HG02973 (cell line): ENCODE measurements at regions not wholly inside any gene's neighbourhood (a gene's known extent, or its start where the extent isn't known, plus 50 kb on each side); places are given as distances from the start of the nearest gene placed in this dataset.
A peak's percentile ranks its signal among the peaks of the same experiment; 100 is the strongest.

Experiments
- ATAC-seq: cut with Tn5 transposase; IDR thresholded peaks from one replicate; pipeline ENCODE4 v1.9.1; 2021; ENCODE audit warnings: moderate library complexity; ENCODE audit not compliant: unreplicated experiment

DNA sequence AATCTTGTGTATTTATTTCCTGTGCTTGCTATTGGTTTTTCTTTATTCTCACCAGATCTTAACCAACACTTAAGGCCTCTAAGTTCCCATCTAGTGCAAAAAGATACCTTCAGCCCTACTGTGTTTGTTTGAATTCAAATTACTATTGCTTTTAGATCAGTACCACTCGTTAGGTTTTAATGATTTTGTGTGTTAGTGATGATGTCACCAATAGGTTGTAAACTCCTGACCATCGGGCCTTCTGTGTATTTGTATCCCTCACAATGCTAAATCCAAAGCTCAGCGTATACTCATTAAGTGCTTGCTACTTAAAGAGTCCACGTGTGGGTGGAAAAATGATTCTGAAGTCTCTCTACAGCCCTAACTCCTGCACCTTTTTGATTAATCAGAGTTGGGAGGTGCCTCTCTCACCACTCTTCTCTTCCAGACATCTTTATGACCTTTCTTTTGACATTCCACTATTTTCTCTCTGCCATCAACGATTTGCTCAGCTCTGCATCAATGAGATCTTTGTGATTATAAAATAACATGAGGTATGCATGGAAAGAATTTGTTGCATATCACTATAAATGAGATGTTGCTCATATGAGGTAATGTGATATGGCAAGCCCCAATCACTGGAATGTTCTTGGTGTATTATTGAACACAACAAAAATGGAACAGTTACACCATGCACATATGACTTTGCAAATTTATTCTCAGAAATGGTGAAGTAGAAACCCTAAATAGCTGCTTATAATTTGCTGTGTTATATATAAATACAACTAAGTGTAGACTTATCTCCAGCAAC lies 55.1 kb upstream of the LAMA2 start:
- ATAC-seq = no peak

- no peak for ATAC-seq
These were observed 56.3 kb upstream of the LAMA2 start for GRCh38 chr6:128826606-128827005.

GRCh38 chr6:128822271-128822670 lies 60.7 kb upstream of the LAMA2 start:
- ATAC-seq = no peak

- no peak for ATAC-seq
These were observed 61.8 kb upstream of the LAMA2 start for GRCh38 chr6:128821116-128821515.

DNA sequence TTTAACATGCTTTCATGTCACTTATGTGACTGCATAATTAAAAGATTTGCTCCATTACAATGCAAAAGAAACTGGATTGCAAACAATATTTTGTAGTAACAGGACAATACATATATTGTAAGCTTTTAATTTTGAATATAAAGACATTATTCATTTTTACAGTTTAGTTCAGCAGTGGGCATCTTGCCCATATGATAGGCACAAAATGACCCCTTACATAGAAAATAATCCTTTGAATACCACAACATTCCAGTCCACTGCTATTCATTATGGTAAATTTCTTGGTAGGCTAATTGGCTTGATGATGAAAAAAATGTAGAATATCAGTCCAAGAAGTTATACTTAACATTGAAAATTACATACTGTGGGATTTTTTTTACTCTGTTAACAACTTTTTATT lies 74.1 kb upstream of the LAMA2 start:
- ATAC-seq = no peak

- no peak for ATAC-seq
These were observed 75.4 kb upstream of the LAMA2 start for GRCh38 chr6:128807577-128807976.

- no peak for ATAC-seq
These were observed 76.7 kb upstream of the LAMA2 start for GRCh38 chr6:128806261-128806660.

DNA sequence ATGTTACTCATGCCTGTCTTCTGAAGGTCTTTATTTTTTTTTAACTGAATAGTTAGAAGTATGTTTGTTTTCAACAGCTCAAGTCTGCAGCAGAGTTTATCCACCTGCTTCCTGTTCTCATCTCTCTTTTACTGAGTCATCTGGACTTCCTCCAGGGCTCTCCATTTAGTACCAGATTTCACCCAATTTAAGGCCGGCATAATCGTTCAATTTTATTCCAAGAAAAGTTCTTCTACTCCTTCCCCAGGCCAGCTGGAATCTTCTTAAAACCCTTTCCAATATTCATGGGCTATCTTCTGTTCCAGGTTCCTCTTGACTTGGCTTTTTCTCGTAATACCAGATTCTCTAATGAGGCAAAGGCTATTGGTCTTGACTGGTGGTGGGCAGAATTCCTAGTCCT lies 79.0 kb upstream of the LAMA2 start:
- ATAC-seq = no peak

- ATAC-seq = no peak
These were observed 81.3 kb upstream of the LAMA2 start for GRCh38 chr6:128801621-128802020.

DNA sequence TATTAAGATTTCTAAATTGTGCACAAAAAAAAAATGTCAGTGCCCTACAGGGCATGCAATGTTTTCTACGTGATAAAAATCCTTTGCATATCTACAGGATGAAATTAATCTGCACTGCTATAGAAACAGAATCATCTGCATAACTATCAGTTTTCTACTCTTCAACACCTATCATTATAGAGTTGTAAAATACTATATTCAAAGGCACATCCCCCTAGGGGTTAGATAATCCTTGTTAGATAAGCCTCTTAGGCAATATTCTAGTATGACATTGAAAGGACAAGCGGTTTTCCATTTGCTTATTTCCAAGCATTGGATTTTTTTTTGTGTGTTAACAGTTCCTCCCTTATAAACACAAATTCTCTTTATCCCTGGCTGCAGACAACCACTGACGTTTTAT lies 98.7 kb upstream of the LAMA2 start:
- ATAC-seq = no peak

DNA sequence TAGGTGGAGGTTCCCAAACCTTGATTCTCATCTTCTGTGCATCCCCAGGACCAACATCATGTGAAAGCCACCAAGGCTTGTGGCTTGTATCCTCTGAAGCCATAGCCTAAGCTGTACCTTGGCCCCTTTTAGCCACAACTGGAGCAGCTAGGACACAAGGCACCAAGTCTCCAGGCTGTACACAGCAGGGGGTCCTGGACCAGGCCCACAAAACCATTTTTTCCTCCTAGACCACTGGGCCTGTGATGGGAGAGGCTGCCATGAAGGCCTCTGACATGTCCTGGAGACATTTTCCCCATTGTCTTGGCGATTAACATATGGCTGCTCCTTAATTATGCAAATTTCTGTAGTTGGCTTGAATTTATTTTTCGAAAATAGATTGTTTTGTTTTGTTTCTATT lies 114.8 kb upstream of the LAMA2 start:
- no peak for ATAC-seq

GRCh38 chr6:128767705-128768104 lies 115.2 kb upstream of the LAMA2 start:
- no peak for ATAC-seq

DNA sequence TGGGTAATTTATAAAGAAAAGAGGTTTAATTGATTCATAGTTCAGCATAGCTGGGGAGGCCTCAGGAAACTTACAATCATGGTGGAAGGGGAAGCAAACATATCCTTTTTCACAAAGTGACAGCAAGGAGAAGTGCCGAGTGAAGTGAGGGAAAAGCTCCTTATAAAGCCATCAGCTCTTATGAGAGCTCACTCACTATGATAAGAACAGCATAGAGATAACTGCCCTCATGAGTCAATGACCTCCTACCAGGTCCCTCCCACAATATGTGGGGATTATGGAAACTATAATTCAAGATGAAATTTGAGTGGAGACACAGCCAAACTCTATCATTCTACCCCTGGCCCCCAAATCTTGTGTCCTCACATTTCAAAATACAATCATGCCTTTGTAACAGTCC lies 115.8 kb upstream of the LAMA2 start:
- ATAC-seq = no peak

GRCh38 chr6:128763599-128764300 lies 119.2 kb upstream of the LAMA2 start:
- no peak for ATAC-seq

- ATAC-seq = no peak
These were observed 123.0 kb upstream of the LAMA2 start for GRCh38 chr6:128759901-128760300.

GRCh38 chr6:128759447-128759846 lies 123.5 kb upstream of the LAMA2 start:
- ATAC-seq = no peak

- no peak for ATAC-seq
These were observed 125.0 kb upstream of the LAMA2 start for GRCh38 chr6:128757961-128758360.

GRCh38 chr6:128754658-128755256 lies 128.2 kb upstream of the LAMA2 start:
- ATAC-seq = peak; percentile 97

DNA sequence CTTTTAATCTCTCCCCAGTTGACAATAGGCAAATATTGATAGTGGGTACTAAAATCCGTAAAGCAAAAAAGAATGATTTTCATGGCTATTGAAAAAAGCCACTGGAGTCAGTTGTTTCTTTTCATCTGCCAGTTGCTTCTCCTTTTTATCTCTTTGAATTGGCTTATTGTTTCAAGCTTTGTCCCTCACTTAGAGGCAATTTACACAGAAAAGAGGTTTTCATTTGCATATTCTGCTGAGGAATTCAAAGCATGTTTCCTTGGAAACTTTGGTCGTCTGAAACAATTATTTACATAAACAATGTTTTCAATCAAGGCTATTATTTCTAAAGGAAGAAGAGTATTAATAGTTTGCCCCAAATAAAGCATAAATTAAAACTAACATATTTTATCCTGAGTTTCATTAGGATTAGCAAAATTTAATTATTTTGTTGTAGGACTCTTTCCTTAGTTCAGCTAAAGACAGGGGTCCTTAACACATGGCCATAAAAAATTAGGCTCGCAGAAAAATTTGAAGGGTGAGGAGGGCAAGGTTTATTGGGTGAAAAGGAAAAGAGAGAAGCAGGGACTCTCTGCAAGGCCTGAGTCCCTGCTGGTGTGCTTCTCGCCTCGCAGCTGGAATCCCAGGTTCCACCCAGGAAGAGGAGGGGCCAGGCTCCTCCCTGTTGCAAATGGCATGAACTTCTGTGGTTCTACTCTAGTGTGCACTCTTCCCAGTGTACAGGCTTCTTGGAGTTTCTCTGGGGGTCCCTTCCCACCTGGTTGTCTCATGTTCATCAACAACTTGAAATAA lies 138.8 kb upstream of the LAMA2 start:
- no peak for ATAC-seq

- ATAC-seq = no peak
These were observed 140.0 kb upstream of the LAMA2 start for GRCh38 chr6:128742900-128743299.

DNA sequence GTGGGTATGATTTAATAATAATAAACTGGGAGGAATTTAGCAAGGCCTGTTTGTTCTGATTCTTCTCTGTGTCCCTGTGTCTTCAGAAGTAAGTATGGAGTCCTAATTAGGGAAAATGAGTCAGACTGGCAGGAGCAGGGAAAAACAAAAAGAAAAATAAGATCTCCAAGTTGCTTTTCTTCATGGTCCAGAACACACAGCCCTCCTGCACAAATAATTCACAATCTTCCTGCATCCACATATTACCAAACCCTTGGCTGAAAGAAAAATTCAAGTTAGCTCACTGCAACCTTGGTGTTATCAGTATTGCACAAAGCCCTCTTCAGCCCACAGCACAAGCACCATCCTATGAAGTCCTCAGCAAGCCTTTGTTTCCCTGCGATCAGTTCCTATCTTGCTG lies 142.0 kb upstream of the LAMA2 start:
- ATAC-seq = no peak
